SK-MEL-5 (cell line): ENCODE measurements at regions not wholly inside any gene's neighbourhood (a gene's known extent, or its start where the extent isn't known, plus 50 kb on each side); places are given as distances from the start of the nearest gene placed in this dataset.

Source experiments
- DNase-seq: peaks from one replicate; pipeline ENCODE4 v3.0.0-alpha.2; 2016; ENCODE audit warnings: low read depth, low spot score
- in situ Hi-C: cut with HindIII; loops from 2 replicates; pipeline ENCODE4 v1.10.0; 2016; ENCODE audit warnings: low sequenced_read_pairs, high pct_unique_total_duplicates, low pct_unique_long_range_greater_than_20kb

- DNase-seq: no peak
Observed at GRCh38 chr7:52021343-52021742, 704.7 kb upstream of the COBL start.

GRCh38 chr7:52018680-52019054 lies 702.1 kb upstream of the COBL start:
- no peak for DNase-seq
- in situ Hi-C loops: no loop called here

More at GRCh38 chr7:52021343-52021742, 704.7 kb upstream of the COBL start:
- in situ Hi-C loops: no loop called here

GRCh38 chr7:52017802-52018679 lies 701.4 kb upstream of the COBL start:
- peak; percentile 86 for DNase-seq
- in situ Hi-C loops: no loop called here

DNA sequence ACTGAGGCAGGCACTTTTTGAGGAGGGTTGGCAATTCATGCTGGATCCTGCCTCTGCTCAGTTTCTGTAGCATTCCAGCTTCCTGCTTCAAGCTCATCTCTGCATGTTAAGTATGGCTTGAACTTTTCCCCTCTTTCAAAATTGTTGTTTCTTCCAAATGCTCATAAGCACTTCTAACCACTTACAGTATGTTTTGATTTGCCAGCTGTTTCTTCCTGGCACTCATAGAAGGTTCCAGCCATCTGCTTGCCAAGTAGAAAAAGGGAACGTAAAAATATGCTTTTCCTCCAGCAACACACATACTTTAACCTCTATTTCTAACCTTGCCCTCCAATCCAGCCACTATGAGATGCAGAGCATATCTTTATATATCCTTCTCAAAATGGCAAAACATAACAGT lies 692.6 kb upstream of the COBL start:
- DNase-seq: no peak
- in situ Hi-C loops: no loop called here

- no peak for DNase-seq
- in situ Hi-C loops: no loop called here
Observed at GRCh38 chr7:52006674-52007073, 690.1 kb upstream of the COBL start.

- in situ Hi-C loops: no loop called here
- no peak for DNase-seq
Observed at GRCh38 chr7:52005613-52006012, 689.0 kb upstream of the COBL start.

DNA sequence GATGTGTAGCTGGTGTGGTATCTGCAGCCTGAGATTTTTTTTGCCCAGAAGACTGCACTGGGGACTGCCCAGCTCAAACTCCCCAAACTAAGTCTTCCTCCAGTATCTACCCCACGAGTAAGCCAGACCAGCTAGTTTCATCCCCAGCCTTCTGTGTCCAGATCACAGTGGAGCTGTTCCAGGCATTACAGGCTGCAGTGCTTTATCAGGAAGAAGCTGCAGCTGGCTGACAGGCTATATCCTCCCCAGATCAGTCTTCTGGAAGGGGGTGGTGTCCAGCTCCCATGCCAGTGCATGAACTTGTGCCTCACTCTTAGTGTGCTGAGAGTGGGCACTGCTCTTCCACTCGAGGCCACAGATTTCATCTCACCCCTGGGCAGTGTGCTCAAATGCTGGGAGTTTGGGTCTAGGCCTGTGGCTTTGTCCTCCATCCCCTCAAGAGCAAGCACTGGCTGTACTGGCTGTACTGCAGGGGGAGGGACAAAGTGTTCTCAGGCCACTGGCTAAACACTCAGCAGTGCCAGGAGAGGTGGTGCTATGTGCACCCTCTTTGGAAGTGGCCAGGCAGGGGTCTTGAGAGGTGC lies 679.1 kb upstream of the COBL start:
- in situ Hi-C loops: no loop called here
- no peak for DNase-seq

- in situ Hi-C loops: no loop called here
- DNase-seq: no peak
Observed at GRCh38 chr7:51982653-51983052, 666.0 kb upstream of the COBL start.

- in situ Hi-C loops: no loop called here
- no peak for DNase-seq
Observed at GRCh38 chr7:51980812-51981211, 664.2 kb upstream of the COBL start.

DNA sequence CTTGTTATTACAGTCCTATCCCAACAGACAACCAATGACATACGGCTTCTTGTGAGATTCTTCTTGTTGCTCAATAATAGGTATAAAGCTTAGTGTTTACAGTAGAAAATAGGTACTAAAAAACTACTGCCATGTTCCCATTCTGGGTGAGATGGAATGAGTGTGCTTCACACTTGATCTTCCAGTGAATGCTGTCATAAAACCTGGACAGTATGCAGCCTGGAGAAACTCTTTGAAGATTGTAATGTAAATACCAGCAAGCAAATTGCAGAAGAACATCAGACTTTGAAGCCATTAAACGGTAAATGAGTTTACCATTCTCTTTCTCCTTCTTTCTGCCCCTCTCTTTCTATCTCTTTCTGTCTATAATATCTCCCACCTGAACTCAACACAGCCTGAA lies 663.7 kb upstream of the COBL start:
- in situ Hi-C loops: no loop called here
- DNase-seq: no peak

GRCh38 chr7:51977913-51978312 lies 661.3 kb upstream of the COBL start:
- in situ Hi-C loops: no loop called here
- DNase-seq: no peak

DNA sequence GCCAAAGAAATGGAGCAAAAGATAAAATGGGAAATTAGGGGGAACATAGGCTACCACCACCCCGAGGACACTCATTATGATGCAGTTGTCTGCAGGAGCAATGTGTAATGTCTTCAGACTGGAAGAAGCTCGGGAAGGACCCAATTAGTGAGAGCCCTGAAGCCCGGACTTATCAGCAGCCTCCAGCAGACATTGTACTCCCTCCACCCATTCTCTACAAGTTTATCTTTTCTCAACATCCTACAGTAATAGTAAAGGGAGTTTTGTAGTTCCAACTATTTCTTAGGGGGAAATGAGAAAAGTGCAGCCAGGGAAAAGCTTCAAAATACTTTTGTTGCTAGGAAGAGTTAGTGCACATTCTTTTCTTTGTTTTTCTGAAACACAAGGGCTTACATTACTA lies 657.3 kb upstream of the COBL start:
- DNase-seq: no peak
- in situ Hi-C loops: no loop called here

DNA sequence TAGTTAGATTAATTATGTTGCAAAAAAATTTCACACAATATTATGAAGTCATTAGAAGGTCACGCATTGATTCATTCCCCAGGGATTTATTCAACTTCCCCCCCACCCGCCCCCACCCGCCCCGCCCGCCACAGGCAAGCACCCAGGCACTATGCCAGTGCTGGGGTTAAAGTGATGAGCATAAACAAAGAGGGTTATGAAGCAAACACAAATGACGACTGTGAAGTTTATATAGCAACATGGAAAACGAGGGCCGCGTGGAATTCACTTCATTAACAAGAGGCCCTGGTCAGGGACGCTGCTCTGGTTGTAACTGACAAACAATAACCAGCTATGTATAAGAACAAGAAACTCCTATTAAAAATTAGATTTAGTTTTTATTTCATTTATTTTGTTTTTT lies 656.5 kb upstream of the COBL start:
- DNase-seq: no peak
- in situ Hi-C loops: no loop called here

GRCh38 chr7:51970961-51971665 lies 654.5 kb upstream of the COBL start:
- in situ Hi-C loops: no loop called here
- DNase-seq: no peak

- in situ Hi-C loops: no loop called here
- no peak for DNase-seq
Observed at GRCh38 chr7:51968461-51968860, 651.9 kb upstream of the COBL start.

GRCh38 chr7:51965454-51965853 lies 648.8 kb upstream of the COBL start:
- DNase-seq: no peak
- in situ Hi-C loops: no loop called here

GRCh38 chr7:51961804-51962203 lies 645.2 kb upstream of the COBL start:
- DNase-seq: no peak
- in situ Hi-C loops: no loop called here

DNA sequence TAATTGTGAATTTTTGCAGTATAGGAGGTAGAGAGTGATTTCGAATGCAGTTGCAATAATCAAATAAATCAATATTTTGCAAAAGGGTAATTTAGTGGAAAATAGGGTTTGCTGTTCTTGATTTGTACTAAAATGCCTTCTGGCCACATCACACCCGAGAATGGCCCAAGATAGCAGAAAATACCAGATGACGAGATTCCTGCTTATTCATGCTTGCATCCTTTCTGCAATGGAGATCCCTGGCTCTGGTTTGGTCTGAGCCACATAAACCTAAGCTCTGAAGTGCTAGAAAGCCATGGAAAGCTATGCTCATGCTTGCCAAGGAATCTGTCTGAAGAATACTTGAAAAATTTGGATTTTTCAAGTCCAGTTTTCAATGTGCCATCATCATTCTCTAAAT lies 634.2 kb upstream of the COBL start:
- no peak for DNase-seq
- in situ Hi-C loops: no loop called here
